HG03469 (cell line): ENCODE measurements at regions not wholly inside any gene's neighbourhood (a gene's known extent, or its start where the extent isn't known, plus 50 kb on each side); places are given as distances from the start of the nearest gene placed in this dataset.

ENCODE experiments used
- ATAC-seq: cut with Tn5 transposase; IDR thresholded peaks from one replicate; pipeline ENCODE4 v1.9.1; 2021; ENCODE audit warnings: mild to moderate bottlenecking, moderate library complexity, moderate number of reproducible peaks; ENCODE audit not compliant: unreplicated experiment

DNA sequence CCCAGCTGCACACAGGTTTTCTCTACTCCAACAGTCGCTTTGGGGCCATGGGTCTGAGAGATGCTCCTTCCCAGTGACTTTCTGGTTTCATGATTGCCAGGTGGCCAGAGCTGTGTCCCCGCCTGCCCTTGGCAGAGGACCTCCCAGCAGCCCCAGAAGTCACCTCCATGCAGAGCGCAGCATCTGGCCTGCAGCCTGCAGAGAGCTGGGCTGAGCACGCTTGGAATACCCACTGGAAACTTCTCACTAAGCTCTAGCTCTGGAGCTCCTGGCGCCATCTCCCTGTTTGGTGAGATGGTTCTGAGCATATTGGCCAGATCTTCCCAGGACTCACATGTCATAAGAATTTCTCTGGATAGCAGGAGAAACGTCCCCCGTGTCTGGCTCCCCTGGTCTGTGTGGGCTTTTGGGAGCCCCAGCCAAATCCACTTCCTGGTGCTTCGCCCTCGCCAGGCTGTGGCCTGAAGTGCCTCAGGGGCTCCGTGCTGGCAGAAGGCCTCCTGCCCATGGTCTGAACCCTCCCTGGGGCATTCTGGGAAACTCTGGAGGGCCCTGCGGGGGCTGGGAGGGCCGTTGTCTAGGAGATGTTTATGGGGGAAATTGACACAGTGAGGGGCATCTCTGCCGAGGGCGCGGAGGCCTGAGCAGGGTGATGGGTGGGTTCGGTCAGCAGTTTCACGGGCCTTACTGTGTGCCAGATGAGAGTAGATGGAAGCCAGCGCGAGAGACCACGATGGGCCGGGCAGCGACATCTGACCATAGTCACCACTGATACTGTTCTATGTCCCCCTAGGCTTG, 73.2 kb upstream of the CIBAR2 start:
- no peak for ATAC-seq

DNA sequence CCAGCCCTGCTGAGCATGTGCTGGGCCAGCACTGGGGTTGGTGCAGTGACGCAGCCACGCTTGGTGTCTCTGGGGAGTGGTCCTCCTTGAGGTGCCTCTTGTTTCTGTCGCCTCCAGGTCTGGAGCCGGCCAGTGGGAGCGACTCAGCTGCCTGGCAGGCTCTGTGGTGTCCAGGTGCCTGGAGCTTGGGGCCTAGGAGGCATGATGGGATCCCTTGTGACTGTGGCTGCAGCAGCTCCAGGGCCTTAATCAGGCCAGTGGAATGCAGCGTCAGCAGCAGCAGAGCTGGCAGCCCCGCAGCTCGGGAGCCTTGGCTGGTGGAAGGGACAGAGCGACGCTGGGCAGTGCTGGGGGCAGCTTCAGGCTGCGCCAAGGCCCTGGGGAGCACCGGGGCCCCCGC, 74.7 kb upstream of the CIBAR2 start:
- no peak for ATAC-seq

DNA sequence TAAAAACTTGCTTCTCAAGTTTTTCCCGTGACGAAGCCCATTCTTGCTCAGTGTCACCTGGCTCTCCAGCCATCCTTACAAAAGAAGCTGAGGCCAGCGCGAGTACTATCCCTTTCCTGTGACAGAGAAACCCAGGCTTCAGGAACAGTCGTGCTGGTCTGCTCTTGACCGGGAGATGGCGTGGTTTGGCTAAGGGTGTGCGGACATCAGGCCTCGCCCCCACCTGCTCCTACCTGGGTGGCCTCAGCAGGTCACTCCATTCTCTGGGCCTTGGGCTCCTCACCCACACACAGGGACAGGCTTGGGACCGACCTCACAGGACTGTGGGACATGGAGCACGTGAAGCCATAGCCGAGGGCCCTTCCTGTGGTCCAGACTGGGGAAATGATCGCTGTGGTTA, 75.2 kb upstream of the CIBAR2 start:
- no peak for ATAC-seq

DNA sequence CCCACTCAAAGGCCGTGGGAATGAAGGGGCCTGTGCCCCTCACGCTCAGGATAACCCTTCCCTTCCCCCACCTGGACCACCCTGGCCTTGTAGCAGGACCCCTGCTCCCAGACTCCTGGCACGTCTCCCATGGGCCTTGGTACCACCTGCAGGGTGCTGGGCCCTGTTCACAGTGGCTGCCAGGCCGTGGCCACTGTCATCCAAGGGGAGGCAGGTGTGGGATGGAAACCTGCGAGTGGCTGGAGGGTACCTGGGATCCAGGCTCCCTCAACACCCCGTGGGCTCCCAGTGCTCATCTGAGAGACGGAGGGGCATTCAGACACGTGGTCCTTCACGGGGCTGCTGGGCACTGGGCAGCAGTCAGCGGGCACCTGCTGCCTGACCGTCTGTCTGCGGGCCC, 75.6 kb upstream of the CIBAR2 start:
- ATAC-seq, result no peak

- ATAC-seq, result no peak
Measured at GRCh38 chr16:85188822-85189672, 76.8 kb upstream of the CIBAR2 start.

GRCh38 chr16:85190572-85190971, 78.3 kb upstream of the CIBAR2 start:
- no peak for ATAC-seq

GRCh38 chr16:85191341-85191965, 79.2 kb upstream of the CIBAR2 start:
- ATAC-seq, result no peak

- ATAC-seq, result no peak
Measured at GRCh38 chr16:85192238-85193114, 80.2 kb upstream of the CIBAR2 start.

GRCh38 chr16:85193115-85193493, 80.8 kb upstream of the CIBAR2 start:
- no peak for ATAC-seq

DNA sequence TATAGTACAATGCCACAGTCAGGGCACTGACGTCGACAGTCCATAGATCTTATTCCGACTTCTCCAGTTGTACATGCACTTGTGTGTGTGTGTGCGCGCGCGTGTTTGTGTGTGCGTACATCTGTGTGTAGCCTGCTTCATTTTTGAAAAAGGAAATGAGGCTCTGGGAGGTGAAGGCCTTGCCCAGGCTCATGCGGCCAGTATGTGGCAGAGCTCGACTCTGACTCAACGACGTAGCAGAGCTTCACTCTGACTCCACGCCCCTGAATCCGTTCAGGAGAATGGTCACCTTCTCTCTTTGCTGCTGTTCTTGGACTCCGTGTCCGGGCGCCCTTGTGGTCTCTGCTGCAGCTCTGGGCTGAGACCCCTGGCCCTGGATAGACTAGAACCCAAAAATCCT, 81.6 kb upstream of the CIBAR2 start:
- ATAC-seq, result no peak

- no peak for ATAC-seq
Measured at GRCh38 chr16:85194307-85195270, 82.3 kb upstream of the CIBAR2 start.

DNA sequence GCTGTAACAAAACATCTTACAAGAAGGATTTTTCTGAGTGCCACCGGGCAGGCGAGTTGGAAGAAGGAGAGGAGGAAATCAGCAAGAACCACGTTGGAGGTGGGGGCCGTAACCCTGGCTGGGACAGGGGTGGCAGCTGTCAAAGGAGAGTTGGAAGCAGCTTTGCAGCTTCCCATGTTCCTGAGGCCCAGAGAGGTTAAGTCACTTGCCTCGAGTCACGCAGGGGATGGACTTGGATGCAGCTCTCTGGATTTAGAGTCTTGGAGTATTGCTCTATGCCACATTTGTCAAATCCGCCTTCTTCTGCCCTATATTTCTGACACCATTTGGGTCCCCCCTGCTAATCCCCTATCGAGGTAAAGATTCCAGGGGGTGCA, 83.0 kb upstream of the CIBAR2 start:
- ATAC-seq, result no peak

- ATAC-seq, result no peak
Measured at GRCh38 chr16:85195900-85196772, 83.9 kb upstream of the CIBAR2 start.

DNA sequence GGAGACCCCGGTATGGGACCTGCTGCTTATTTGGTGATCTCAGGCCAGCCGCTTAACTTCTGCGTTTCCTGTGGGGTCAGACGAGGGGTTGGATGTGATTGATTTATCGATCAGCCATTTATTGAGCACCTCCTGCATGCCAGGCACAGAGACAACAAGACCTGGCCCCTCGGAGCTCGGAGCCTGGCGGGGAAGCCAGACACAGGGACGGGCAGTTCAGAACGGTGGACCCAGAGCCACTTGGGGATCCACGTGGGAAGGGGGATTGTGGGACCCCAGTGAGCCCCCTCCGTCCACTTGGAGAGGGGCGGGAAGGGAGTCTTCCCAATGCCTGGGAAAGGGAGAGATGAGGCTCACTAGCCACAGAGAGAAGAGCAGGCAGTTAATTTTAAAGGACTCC, 84.7 kb upstream of the CIBAR2 start:
- ATAC-seq, result no peak

DNA sequence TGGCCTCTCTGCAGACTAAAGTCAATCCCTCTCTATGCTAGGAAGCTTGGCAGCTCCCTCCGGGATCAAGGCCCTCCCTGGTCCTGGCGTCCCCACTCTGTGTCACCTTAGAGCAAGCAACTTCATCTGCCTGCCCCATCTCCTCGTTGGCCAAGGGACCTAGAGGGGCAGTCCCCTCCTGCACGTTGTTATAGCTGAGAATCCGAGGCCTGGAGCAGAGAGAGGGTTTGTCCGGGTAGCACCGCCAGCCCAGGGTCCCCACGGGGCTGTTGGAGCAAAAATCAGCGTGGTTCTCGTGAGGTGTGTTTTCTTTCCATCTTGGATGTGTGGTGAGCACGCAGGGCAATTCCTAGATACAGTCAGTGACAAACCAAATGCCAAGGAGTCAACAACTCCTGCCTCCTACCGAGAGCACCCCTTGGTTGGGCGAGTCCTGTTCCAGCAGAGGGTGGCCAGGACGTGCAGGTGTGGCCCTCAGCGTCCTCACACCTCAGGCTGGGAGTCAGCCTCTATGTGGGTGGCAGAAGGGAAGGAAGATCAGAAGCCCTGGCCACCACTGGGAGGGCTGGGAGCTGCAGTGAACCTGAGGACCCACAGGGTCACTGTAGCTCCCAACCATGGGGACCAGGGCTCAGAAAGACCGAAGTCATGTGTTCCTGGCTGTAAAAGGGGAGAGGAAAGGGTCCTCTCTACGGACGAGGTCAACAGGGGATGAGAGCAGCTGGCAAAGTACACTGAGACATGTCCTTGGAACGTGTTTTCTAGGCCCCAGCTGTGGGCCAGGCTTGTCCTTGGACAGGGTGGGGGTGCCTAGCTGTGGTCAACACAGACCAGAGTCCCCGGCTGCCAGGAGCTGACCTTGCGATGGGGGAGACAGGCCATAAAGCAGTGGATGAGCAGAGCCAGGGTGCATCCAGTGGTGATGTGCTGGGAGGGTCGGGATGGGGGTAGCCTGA, 85.6 kb upstream of the CIBAR2 start:
- ATAC-seq, result no peak

GRCh38 chr16:85199069-85199725, 86.9 kb upstream of the CIBAR2 start:
- ATAC-seq, result no peak

DNA sequence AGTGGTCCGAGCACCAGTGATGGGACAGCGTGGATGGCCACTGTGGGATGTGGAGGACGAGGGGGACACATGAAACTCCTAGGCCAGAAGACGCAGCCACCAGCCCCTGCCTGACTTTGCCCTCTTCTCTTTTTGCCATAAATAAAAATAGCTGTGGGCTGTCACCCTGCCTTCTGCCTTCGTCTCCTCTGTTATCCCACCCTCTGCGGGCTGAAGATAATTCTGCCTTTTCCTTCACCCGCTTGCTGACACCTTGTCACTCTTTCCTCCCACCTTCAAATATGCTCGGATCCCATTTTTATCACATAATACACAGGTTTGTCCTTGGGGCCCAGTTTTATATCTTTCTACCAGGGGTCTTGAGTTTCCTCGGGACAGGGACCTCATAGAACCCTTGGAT, 87.6 kb upstream of the CIBAR2 start:
- no peak for ATAC-seq
